Stimulated activated effector memory CD8-positive, alpha-beta T cell treated with anti-CD3 and anti-CD28 coated beads, Interleukin-12 subunit alpha, Interleukin-12 subunit beta, amount 100 ng/mL, for 72 hours (primary cell): ENCODE measurements at regions not wholly inside any gene's neighbourhood (a gene's known extent, or its start where the extent isn't known, plus 50 kb on each side); places are given as distances from the start of the nearest gene placed in this dataset.
"Not testable (repeated sequence)": the region's sequence is repeated elsewhere in the genome, so short reads cannot be mapped to it uniquely, and the experiment has no call there.

ENCODE experiments used
- ATAC-seq: fragments of 150-1000 bp; cut with Tn5 transposase; 2 replicates; pipeline ENCODE4 v1.10.0; 2021
- DNase-seq, 2 donors: peaks; one replicate each; pipeline ENCODE4 v3.0.0; 2021 to 2022; ENCODE audit warnings: low spot score in 2 of 2
- H3K27ac Mint-ChIP-seq: one replicate; pipeline ENCODE4 v1.8.0; 2022; ENCODE audit warnings: mild to moderate bottlenecking, mixed read lengths
- H3K36me3 Mint-ChIP-seq: one replicate; pipeline ENCODE4 v1.8.0; 2022; ENCODE audit warnings: mild to moderate bottlenecking, mixed read lengths
- H3K4me1 Mint-ChIP-seq: one replicate; pipeline ENCODE4 v1.8.0; 2022; ENCODE audit warnings: mixed read lengths
- H3K4me3 Mint-ChIP-seq: one replicate; pipeline ENCODE4 v1.8.0; 2022; ENCODE audit warnings: mild to moderate bottlenecking, mixed read lengths
- H3K9me3 Mint-ChIP-seq: one replicate; pipeline ENCODE4 v1.8.0; 2022; ENCODE audit warnings: mixed read lengths

DNA sequence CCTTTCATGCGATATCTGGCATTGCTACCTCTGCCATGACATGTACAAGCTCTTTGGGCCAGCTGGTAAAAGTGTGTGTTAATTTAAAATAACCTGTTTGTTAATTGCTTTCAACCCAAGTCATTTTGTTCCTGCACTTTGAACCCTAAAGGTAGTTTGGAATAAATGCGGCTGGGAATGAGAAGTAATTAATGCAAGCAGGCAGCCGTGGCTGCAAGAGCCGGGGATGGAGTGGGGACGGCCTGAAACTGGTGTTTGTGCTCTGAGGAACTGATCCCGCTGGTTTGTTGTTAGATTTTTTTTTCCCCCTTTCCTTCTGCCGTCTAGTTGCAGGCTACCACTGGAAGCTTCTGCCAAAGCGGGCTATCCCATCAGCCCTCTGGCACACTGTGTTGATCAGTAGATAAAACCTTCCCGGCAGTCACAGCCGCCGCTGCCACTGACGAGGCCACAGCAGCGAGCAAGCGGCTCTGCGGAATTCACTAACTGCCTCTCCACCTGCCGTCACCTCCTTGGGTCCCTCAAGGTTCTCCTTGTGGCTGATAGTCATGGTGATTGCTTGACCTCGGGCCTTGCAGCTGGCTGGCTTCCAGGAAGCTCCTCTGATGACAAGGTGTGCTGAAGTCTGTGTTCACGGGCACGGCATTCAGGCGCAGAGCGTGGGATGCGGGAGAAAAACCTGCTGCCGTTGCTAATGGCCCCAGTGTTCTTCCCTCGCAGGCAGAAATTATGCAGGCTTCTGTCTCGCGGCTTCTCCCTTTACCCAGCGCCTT is 315.9 kb downstream of the TFAP2A start:
- no peaks in the 10 kb centered on the region for H3K36me3 Mint-ChIP-seq
- no peak overlapping the region for H3K27ac Mint-ChIP-seq
- peaks cover 4% of the 10 kb centered on the region for H3K9me3 Mint-ChIP-seq
- H3K4me1 Mint-ChIP-seq: no peaks in the 10 kb centered on the region
- no peak for ATAC-seq
- no peak overlapping the region for H3K4me3 Mint-ChIP-seq
- no peak for DNase-seq

DNA sequence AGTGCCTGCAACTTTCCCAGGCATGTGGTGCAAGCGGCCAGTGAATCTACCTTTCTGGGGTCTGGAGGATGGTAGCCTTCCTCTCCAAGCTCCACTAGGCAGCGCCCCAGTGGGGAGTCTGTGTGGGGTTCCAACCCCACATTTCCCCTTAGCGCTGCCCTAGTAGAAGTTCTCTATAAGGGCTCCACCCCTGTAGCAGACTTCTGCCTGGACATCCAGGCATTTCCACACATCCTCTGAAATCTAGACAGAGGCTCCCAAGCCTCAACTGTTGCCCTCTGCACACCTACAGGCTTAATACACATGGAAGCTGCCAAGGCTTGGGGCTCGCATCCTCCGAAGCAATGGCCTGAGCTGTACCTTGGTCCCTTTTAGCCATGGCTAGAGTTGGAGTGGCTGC is 321.6 kb downstream of the TFAP2A start:
- peaks cover 7% of the 10 kb centered on the region for H3K9me3 Mint-ChIP-seq
- H3K36me3 Mint-ChIP-seq: no peaks in the 10 kb centered on the region
- no peak overlapping the region for H3K4me3 Mint-ChIP-seq
- H3K27ac Mint-ChIP-seq: no peak overlapping the region
- no peak for ATAC-seq
- no peaks in the 10 kb centered on the region for H3K4me1 Mint-ChIP-seq
- no peak for DNase-seq

GRCh38 chr6:10084111-10084986 is 330.5 kb downstream of the TFAP2A start:
- no peak overlapping the region for H3K27ac Mint-ChIP-seq
- DNase-seq: no peak
- no peaks in the 10 kb centered on the region for H3K9me3 Mint-ChIP-seq
- no peaks in the 10 kb centered on the region for H3K36me3 Mint-ChIP-seq
- no peaks in the 10 kb centered on the region for H3K4me1 Mint-ChIP-seq
- no peak overlapping the region for H3K4me3 Mint-ChIP-seq
- no peak for ATAC-seq

DNA sequence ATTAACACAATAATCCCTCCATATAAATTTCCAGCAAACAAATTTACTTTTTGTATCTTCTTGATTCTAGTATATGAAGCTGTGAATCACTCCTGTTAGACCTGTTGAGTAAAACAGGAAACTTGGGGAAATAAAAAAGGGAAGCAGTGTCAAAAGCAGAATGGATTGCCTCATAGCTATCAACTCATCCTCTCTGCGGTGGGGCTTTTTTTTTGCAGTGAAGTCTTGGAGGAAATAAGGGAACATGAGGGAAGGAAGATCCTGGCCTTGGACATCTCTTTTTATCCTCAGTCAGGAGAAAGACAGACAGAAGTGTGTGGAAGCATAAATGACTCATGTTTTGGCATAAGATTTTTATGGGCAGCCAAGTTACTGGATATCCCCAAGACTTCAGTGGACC is 332.5 kb downstream of the TFAP2A start:
- no peaks in the 10 kb centered on the region for H3K36me3 Mint-ChIP-seq
- DNase-seq: no peak
- no peak overlapping the region for H3K27ac Mint-ChIP-seq
- ATAC-seq: no peak
- no peaks in the 10 kb centered on the region for H3K9me3 Mint-ChIP-seq
- H3K4me1 Mint-ChIP-seq: no peaks in the 10 kb centered on the region
- H3K4me3 Mint-ChIP-seq: no peak overlapping the region

GRCh38 chr6:10081957-10082356 is 332.9 kb downstream of the TFAP2A start:
- no peak for DNase-seq
- Mint-ChIP-seq H3K9me3 (no peaks in the 10 kb centered on the region), H3K4me3 (no peak overlapping the region), H3K4me1 (no peaks in the 10 kb centered on the region), H3K36me3 (no peaks in the 10 kb centered on the region), H3K27ac (no peak overlapping the region)
- ATAC-seq: no peak

DNA sequence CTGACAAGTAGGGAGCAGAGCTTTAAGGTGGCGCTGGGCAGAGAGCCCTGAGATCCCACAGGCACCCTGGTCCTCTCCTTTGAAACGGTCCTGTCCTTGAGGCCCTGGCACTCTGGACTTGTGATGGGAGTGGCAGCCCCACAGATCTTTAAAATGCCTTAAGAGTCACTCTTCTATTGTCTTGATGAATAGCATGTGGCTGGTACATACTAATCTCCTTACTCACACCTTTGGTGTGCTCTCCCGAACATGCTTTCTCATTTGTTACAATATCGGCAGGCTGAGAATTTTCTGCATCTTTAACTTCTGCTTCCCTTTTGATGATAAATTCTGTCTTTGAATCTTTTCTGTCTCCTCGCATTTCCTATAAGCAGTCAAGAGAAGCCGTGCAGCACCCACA is 333.8 kb downstream of the TFAP2A start:
- ATAC-seq: peak; percentile 36
- Mint-ChIP-seq H3K27ac (no peak overlapping the region), H3K4me3 (no peak overlapping the region), H3K36me3 (no peaks in the 10 kb centered on the region), H3K9me3 (no peaks in the 10 kb centered on the region), H3K4me1 (no peaks in the 10 kb centered on the region)
- DNase-seq: no peak

DNA sequence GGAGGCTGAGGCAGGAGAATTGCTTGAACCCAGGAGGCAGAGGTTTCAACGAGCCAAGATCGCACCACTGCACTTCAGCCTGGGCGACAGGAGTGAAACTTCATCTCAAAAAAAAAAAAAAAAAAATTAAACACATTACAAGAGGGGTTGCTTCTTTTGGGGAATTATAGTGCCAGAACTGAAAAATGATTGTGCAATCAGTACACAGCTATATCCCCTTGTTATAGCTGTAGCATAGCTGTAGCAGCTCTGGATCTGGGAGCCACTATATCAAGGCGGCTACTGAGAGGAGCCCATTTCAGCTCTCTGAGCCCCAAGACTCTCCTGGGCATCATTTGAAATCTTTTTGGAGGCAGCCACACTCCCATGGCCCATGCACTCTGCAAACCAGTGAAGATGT is 334.3 kb downstream of the TFAP2A start:
- Mint-ChIP-seq H3K4me3 (no peak overlapping the region), H3K27ac (no peak overlapping the region), H3K9me3 (no peaks in the 10 kb centered on the region), H3K4me1 (no peaks in the 10 kb centered on the region), H3K36me3 (no peaks in the 10 kb centered on the region)
- DNase-seq (no peak), ATAC-seq (no peak)

DNA sequence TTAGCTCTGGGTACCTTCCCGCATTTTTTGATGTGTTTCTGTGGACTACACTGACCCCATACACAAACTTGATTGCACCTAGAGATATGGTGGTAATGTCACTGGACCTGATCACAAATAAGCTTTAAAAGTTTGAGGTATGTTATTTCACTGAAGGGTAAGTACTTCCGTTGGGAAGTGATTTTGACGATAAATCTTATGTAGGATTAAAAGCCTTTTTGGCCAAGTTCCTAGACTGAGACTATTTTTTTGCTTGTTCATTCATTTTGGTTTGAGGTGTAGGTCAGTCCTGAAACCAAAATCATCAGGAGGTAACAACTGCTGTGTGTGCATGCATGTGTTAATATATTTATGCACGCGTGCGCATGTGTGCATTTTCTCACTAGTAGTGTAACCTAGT is 336.3 kb downstream of the TFAP2A start:
- Mint-ChIP-seq H3K9me3 (no peaks in the 10 kb centered on the region), H3K27ac (no peak overlapping the region), H3K4me3 (no peak overlapping the region), H3K36me3 (no peaks in the 10 kb centered on the region), H3K4me1 (no peaks in the 10 kb centered on the region)
- no peak for DNase-seq
- no peak for ATAC-seq

DNA sequence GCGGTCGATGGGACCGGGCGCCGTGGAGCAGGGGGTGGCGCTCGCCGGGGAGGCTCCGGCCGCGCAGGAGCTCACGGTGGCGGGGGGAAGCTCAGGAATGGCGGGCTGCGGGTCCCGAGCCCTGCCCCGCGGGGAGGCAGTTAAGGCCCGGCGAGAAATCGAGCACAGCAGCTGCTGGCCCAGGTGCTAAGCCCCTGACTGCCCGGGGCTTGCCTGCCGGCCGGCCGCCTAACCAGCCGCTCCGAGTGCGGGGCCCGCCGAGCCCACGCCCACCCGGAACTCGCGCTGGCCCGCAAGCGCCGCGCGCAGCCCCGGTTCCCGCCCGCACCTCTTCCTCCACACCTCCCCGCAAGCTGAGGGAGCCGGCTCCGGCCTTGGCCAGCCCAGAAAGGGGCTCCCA is 340.1 kb downstream of the TFAP2A start:
- H3K4me3 Mint-ChIP-seq, H3K27ac Mint-ChIP-seq, ATAC-seq, H3K4me1 Mint-ChIP-seq, H3K36me3 Mint-ChIP-seq, DNase-seq, H3K9me3 Mint-ChIP-seq: not testable (repeated sequence)

DNA sequence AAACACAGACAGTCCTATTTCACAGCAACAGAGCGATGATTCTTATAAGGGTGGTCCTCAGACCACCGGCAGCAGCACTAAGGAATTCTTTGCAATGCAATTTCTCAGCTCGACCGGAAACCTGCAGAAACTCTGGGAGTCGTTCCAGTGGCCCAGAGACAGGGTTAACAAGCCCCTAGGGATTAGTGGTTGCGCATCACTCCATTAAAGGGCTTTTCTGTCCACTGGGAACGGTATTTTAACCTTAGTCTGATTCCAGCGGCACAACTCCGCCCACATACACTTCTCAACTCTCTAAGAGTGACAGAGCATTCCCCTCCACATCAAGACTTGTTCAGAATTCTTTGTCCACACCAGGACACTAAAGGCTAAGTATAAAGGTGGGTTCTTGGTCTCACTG is 341.5 kb downstream of the TFAP2A start:
- H3K4me3 Mint-ChIP-seq: no peak overlapping the region
- no peak for ATAC-seq

DNA sequence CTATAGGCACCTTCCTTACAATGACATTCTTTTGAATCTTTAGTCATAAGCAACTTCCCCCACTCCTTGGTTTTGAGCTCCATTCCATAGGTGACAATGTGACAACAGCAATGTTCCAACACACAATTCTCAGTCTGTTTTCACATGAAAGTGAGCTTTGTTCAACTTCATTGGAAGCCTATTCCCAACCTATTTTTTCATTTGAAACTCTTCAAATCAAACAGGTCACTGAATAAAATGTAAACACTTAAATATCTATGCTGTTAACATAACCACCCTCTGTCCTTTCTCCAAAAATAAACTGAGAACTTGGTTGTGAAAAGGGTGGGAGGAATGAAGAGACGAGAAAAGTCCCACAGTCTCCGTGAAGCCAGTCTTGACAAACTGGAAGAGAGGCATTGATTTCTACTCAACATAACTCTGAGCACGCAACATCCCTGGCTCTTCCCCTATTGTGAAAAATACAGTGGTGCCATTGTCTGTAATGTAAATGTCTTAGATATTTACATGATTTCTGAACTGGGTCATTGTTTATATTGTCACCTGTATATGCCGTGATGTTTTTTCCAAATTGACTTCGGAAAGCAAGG is 343.1 kb downstream of the TFAP2A start:
- no peaks in the 10 kb centered on the region for H3K36me3 Mint-ChIP-seq
- H3K4me1 Mint-ChIP-seq: no peaks in the 10 kb centered on the region
- H3K9me3 Mint-ChIP-seq: no peaks in the 10 kb centered on the region
- no peak overlapping the region for H3K27ac Mint-ChIP-seq
- ATAC-seq (no peak), DNase-seq (no peak)
- H3K4me3 Mint-ChIP-seq: no peak overlapping the region

More for the DNA sequence above, 341.5 kb downstream of the TFAP2A start:
- H3K9me3 Mint-ChIP-seq: no peaks in the 10 kb centered on the region
- H3K27ac Mint-ChIP-seq: no peak overlapping the region
- no peak for DNase-seq
- H3K4me1 Mint-ChIP-seq: no peaks in the 10 kb centered on the region
- no peaks in the 10 kb centered on the region for H3K36me3 Mint-ChIP-seq

- no peak for ATAC-seq
These were observed 354.9 kb downstream of the TFAP2A start for GRCh38 chr6:10060004-10060403.

GRCh38 chr6:10054672-10055071 is 360.2 kb downstream of the TFAP2A start:
- no peak overlapping the region for H3K27ac Mint-ChIP-seq
- no peak for ATAC-seq
- no peaks in the 10 kb centered on the region for H3K4me1 Mint-ChIP-seq
- no peak overlapping the region for H3K4me3 Mint-ChIP-seq
- H3K9me3 Mint-ChIP-seq: peaks cover 21% of the 10 kb centered on the region
- H3K36me3 Mint-ChIP-seq: no peaks in the 10 kb centered on the region
- no peak for DNase-seq

More at GRCh38 chr6:10060004-10060403, 354.9 kb downstream of the TFAP2A start:
- no peak overlapping the region for H3K27ac Mint-ChIP-seq
- H3K36me3 Mint-ChIP-seq: no peaks in the 10 kb centered on the region
- no peaks in the 10 kb centered on the region for H3K4me1 Mint-ChIP-seq
- DNase-seq: no peak
- H3K9me3 Mint-ChIP-seq: peaks cover 3% of the 10 kb centered on the region
- H3K4me3 Mint-ChIP-seq: no peak overlapping the region

- Mint-ChIP-seq H3K4me3 (no peak overlapping the region), H3K36me3 (no peaks in the 10 kb centered on the region), H3K27ac (no peak overlapping the region), H3K4me1 (no peaks in the 10 kb centered on the region), H3K9me3 (peaks cover 21% of the 10 kb centered on the region)
- ATAC-seq: no peak
- DNase-seq: no peak
These were observed 363.6 kb downstream of the TFAP2A start for GRCh38 chr6:10051283-10051682.

DNA sequence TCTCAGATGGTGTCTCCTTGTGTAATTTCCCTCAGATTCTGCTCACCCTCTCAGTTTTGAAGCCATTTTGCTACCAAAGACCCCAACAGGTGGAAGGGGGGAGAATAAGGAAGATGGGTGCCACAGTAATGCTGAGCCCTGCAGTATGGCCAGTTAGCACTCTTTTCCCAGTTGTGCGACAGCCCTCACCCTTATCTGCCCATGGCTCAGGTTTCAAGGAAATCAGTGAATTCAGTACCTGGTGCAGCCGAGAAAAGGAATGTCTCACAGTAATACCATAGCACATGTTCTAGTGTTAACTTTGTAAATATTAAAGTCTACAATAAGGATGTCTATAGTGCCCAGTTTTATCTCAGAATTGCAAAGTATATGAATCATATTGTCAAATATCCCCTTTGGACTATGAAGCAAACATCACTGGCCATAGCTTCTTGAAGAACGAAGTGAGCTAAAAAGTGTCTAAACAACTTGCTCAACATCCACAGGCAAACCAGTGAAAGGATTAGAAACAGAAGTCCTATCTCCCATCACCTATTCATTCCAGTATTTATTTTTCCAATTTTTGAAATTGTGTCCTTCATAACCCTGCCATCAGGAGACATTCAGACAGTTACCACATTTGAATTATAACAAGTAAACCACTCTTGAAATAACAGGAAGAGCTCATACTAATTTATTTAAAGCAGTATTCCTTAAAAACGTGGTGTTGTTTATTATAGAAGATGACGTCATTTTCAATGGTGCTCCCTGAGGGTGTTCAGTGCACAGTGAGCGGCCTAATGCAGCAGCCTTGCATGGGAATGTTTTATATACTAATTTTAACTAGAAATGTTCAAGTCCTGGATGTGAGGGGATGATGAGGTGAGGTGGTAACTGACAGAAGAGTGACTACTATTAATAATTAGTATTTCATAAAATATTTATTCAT is 366.2 kb downstream of the TFAP2A start:
- no peaks in the 10 kb centered on the region for H3K36me3 Mint-ChIP-seq
- ATAC-seq: no peak
- no peak overlapping the region for H3K4me3 Mint-ChIP-seq
- H3K4me1 Mint-ChIP-seq: no peaks in the 10 kb centered on the region
- no peak overlapping the region for H3K27ac Mint-ChIP-seq
- peaks cover 22% of the 10 kb centered on the region for H3K9me3 Mint-ChIP-seq
- DNase-seq: no peak
